Mesendoderm (in vitro differentiated cells): ENCODE measurements at regions not wholly inside any gene's neighbourhood (a gene's known extent, or its start where the extent isn't known, plus 50 kb on each side); places are given as distances from the start of the nearest gene placed in this dataset.
"Not testable (repeated sequence)": the region's sequence is repeated elsewhere in the genome, so short reads cannot be mapped to it uniquely, and the experiment has no call there.

Experiments used
- DNase-seq: peaks from one replicate; pipeline ENCODE4 v3.0.0; 2013
- H2AK5ac ChIP-seq: 2 replicates; pipeline ENCODE4 v1.6.1; 2013; ENCODE audit warnings: low read length, inconsistent platforms
- H2BK120ac ChIP-seq: 2 replicates; pipeline ENCODE4 v1.6.1; 2013; ENCODE audit warnings: low read depth, mild to moderate bottlenecking, low read length, moderate library complexity, mixed read lengths
- H2BK15ac ChIP-seq: replicated peaks from 2 replicates; pipeline ENCODE4 v1.6.1; 2013; ENCODE audit warnings: low read depth, mild to moderate bottlenecking, moderate library complexity
- H2BK5ac ChIP-seq: 2 replicates; pipeline ENCODE4 v1.6.1; 2013; ENCODE audit warnings: low read length, inconsistent platforms
- H3K18ac ChIP-seq: 2 replicates; pipeline ENCODE4 v1.6.1; 2013; ENCODE audit warnings: mild to moderate bottlenecking, low read length, mixed read lengths
- H3K23ac ChIP-seq: one replicate; pipeline ENCODE4 v1.6.1; 2013; ENCODE audit warnings: low read length
- H3K27ac ChIP-seq: 2 replicates; pipeline ENCODE4 v1.5.1; 2013; ENCODE audit warnings: low read depth, mild to moderate bottlenecking, inconsistent platforms, low read length, moderate library complexity
- H3K27me3 ChIP-seq: 2 replicates; pipeline ENCODE4 v1.6.1; 2013; ENCODE audit warnings: low read length, control low read depth, mild to moderate bottlenecking, inconsistent platforms; ENCODE audit not compliant: insufficient read depth, poor library complexity
- H3K36me3 ChIP-seq: 2 replicates; pipeline ENCODE4 v1.6.1; 2013; ENCODE audit warnings: low read length, inconsistent platforms; ENCODE audit not compliant: control insufficient read depth, insufficient read depth
- H3K4ac ChIP-seq: one replicate; pipeline ENCODE4 v1.6.1; 2013; ENCODE audit warnings: low read depth, mild to moderate bottlenecking, low read length, moderate library complexity
- H3K4me1 ChIP-seq: 2 replicates; pipeline ENCODE4 v1.6.1; 2013; ENCODE audit warnings: low read depth, low read length, inconsistent platforms; ENCODE audit not compliant: control insufficient read depth
- H3K4me2 ChIP-seq: 2 replicates; pipeline ENCODE4 v1.6.1; 2013; ENCODE audit warnings: low read length
- H3K4me3 ChIP-seq: 2 replicates; pipeline ENCODE4 v1.5.1; 2013; ENCODE audit warnings: mild to moderate bottlenecking, low read length
- H3K56ac ChIP-seq: one replicate; pipeline ENCODE4 v1.6.1; 2013; ENCODE audit warnings: low read length
- H3K79me1 ChIP-seq: 2 replicates; pipeline ENCODE4 v1.6.1; 2013; ENCODE audit warnings: low read length, inconsistent platforms
- H3K79me2 ChIP-seq: 2 replicates; pipeline ENCODE4 v1.6.1; 2013; ENCODE audit warnings: mild to moderate bottlenecking, low read length; ENCODE audit not compliant: control insufficient read depth, insufficient read depth
- H3K9ac ChIP-seq: 2 replicates; pipeline ENCODE4 v1.6.1; 2013; ENCODE audit warnings: low read length, inconsistent platforms
- H4K5ac ChIP-seq: one replicate; pipeline ENCODE4 v1.6.1; 2013; ENCODE audit warnings: low read length
- H4K8ac ChIP-seq: one replicate; pipeline ENCODE4 v1.6.1; 2013; ENCODE audit warnings: low read depth, mild to moderate bottlenecking, control low read depth, low read length, moderate library complexity
- WGBS: extraction: QIAGEN DNeasy Blood & Tissue Kit; methylation state at CpG from one replicate; pipeline ENCODE4 v1.1.7; 2013; ENCODE audit warnings: low lambda C conversion rate, missing lambda C conversion rate; ENCODE audit not compliant: insufficient coverage; ENCODE audit errors: extremely low coverage; 5-methylcytosine and 5-hydroxymethylcytosine counted together

DNA sequence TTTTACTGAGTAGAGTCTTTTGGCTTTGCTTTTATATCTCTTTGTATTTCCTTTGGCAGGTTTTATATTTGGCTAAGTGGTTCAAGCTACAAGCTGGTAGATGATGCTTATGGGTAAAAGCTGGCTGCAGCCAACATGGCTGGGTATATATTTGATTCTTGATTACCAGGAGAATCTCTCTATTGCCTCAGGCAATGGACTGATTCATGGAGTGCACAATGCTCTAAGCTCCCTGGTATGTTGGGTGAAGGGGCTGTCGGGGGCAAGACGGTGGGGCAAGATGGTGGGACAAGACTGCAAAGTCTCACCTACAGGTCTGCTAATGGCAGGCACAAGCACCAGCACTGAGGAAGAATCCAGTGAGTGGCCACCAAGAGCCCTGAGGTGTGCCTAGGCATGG is 366.6 kb downstream of the DMAC1 start:
- Histone ChIP-seq H3K4me2 (no peak overlapping the region), H3K9ac (no peak overlapping the region), H3K79me1 (no peaks in the 10 kb centered on the region), H3K4me3 (no peak overlapping the region), H3K27me3 (no peaks in the 10 kb centered on the region), H3K4ac (no peak overlapping the region), H3K18ac (no peak overlapping the region), H3K56ac (no peak overlapping the region), H3K27ac (no peak overlapping the region), H3K36me3 (no peaks in the 10 kb centered on the region), H3K23ac (no peak overlapping the region), H2BK15ac (no peak overlapping the region), H2BK120ac (no peak overlapping the region), H2AK5ac (no peak overlapping the region), H2BK5ac (no peak overlapping the region), H4K8ac (no peak overlapping the region), H3K79me2 (no peaks in the 10 kb centered on the region), H3K4me1 (no peaks in the 10 kb centered on the region), H4K5ac (no peak overlapping the region)
- WGBS, result no CpG with 5 or more reads among the region's 2 CpGs
- no peak for DNase-seq

GRCh38 chr9:7417397-7417796 is 382.2 kb downstream of the DMAC1 start:
- H3K79me2 ChIP-seq, H3K27ac ChIP-seq, H3K36me3 ChIP-seq, H2BK15ac ChIP-seq, H3K4me1 ChIP-seq, H3K23ac ChIP-seq, H3K27me3 ChIP-seq, H3K79me1 ChIP-seq, H4K8ac ChIP-seq, H2BK5ac ChIP-seq, H2BK120ac ChIP-seq, DNase-seq, H4K5ac ChIP-seq, H3K4me2 ChIP-seq, H3K56ac ChIP-seq, H3K18ac ChIP-seq, H2AK5ac ChIP-seq, H3K4ac ChIP-seq, H3K4me3 ChIP-seq, H3K9ac ChIP-seq: not testable (repeated sequence)
- WGBS, result no CpG with 5 or more reads among the region's 1 CpG

DNA sequence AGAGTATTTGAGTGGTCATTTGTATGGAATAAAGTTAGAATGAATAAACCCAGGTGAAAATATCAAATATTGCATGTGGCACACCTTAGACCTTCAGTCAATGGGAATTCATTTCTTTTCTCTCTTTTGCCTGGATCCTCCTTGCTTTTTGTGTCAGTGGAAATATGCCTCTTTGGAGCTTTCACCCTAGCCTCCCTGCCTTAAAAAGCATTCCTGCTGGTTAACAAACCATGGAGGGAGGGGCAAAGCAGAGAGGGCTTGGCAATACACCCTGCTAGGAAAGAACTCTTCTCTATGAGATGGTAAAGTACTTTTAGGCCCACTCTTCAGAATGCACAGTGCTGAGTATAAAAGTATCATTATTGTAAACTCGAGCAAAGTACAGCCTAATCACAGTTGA is 383.7 kb downstream of the DMAC1 start:
- Histone ChIP-seq H2BK5ac (no peak overlapping the region), H3K23ac (no peak overlapping the region), H3K9ac (no peak overlapping the region), H3K18ac (no peak overlapping the region), H4K5ac (no peak overlapping the region), H3K4me2 (no peak overlapping the region), H4K8ac (no peak overlapping the region), H3K36me3 (no peaks in the 10 kb centered on the region), H3K79me2 (no peaks in the 10 kb centered on the region), H3K56ac (no peak overlapping the region), H3K27ac (no peak overlapping the region), H3K4ac (no peak overlapping the region), H3K79me1 (no peaks in the 10 kb centered on the region), H2BK15ac (no peak overlapping the region), H3K27me3 (no peaks in the 10 kb centered on the region), H2BK120ac (no peak overlapping the region), H2AK5ac (no peak overlapping the region), H3K4me3 (no peak overlapping the region), H3K4me1 (no peaks in the 10 kb centered on the region)
- no peak for DNase-seq
- no CpG with 5 or more reads among the region's 1 CpG for WGBS

DNA sequence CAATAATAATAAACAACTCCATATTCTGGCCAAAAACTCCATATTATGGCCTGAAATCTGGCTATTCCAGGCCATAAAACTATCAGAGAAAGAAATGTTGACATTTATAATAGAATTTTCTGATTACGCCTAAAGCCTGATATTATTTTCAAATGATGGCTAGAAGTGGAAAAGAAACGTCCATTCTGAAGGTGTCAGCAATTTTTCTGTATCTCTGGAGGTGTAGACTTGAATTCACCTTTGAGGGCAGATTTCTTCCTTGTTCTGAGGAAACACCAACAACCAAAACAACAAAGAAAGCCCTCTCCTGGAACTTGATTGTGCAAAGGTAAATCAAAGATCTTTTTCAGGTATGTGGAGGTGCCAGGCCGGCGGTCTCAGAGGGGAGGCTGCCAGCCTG is 390.7 kb downstream of the DMAC1 start:
- no peak overlapping the region for H2AK5ac ChIP-seq
- H2BK120ac ChIP-seq, result no peak overlapping the region
- H3K23ac ChIP-seq, result no peak overlapping the region
- H4K8ac ChIP-seq, result no peak overlapping the region
- DNase-seq, result no peak
- H3K4me2 ChIP-seq, result no peak overlapping the region
- no peak overlapping the region for H3K18ac ChIP-seq
- no peak overlapping the region for H2BK15ac ChIP-seq
- H3K4ac ChIP-seq, result no peak overlapping the region
- no peak overlapping the region for H3K27ac ChIP-seq
- no peak overlapping the region for H2BK5ac ChIP-seq
- no peak overlapping the region for H3K9ac ChIP-seq
- no peaks in the 10 kb centered on the region for H3K79me2 ChIP-seq
- H3K79me1 ChIP-seq, result no peaks in the 10 kb centered on the region
- H4K5ac ChIP-seq, result no peak overlapping the region
- H3K27me3 ChIP-seq, result no peaks in the 10 kb centered on the region
- no CpG with 5 or more reads among the region's 4 CpGs for WGBS
- H3K56ac ChIP-seq, result no peak overlapping the region
- H3K4me3 ChIP-seq, result no peak overlapping the region
- H3K36me3 ChIP-seq, result no peaks in the 10 kb centered on the region
- H3K4me1 ChIP-seq, result no peaks in the 10 kb centered on the region

- Histone ChIP-seq H3K18ac (no peak overlapping the region), H2BK120ac (no peak overlapping the region), H2BK15ac (no peak overlapping the region), H3K79me2 (no peaks in the 10 kb centered on the region), H3K4ac (no peak overlapping the region), H3K4me2 (no peak overlapping the region), H3K27me3 (no peaks in the 10 kb centered on the region), H2AK5ac (no peak overlapping the region), H4K8ac (no peak overlapping the region), H3K23ac (no peak overlapping the region), H4K5ac (no peak overlapping the region), H3K27ac (no peak overlapping the region), H3K36me3 (no peaks in the 10 kb centered on the region), H3K9ac (no peak overlapping the region), H3K79me1 (no peaks in the 10 kb centered on the region), H2BK5ac (no peak overlapping the region), H3K56ac (no peak overlapping the region), H3K4me3 (no peak overlapping the region), H3K4me1 (peaks cover 2% of the 10 kb centered on the region)
- no CpG with 5 or more reads among the region's 3 CpGs for WGBS
- DNase-seq, result no peak
Observed at GRCh38 chr9:7407246-7407645, 392.3 kb downstream of the DMAC1 start.

- Histone ChIP-seq H3K36me3 (no peaks in the 10 kb centered on the region), H3K23ac (no peak overlapping the region), H3K27ac (no peak overlapping the region), H3K56ac (no peak overlapping the region), H3K4me3 (no peak overlapping the region), H3K79me1 (no peaks in the 10 kb centered on the region), H3K79me2 (no peaks in the 10 kb centered on the region), H2BK15ac (no peak overlapping the region), H4K5ac (no peak overlapping the region), H3K9ac (no peak overlapping the region), H4K8ac (no peak overlapping the region), H3K18ac (no peak overlapping the region), H3K4ac (no peak overlapping the region), H3K4me2 (no peak overlapping the region), H2BK120ac (no peak overlapping the region), H3K27me3 (no peaks in the 10 kb centered on the region), H2AK5ac (no peak overlapping the region), H2BK5ac (no peak overlapping the region), H3K4me1 (peaks cover 3% of the 10 kb centered on the region)
- no peak for DNase-seq
- WGBS, result no CpG with 5 or more reads among the region's 4 CpGs
Observed at GRCh38 chr9:7405924-7406604, 393.5 kb downstream of the DMAC1 start.
